ENCODE measurements at regions not wholly inside any gene's neighbourhood (a gene's known extent, or its start where the extent isn't known, plus 50 kb on each side); places are given as distances from the start of the nearest gene placed in this dataset.

GRCh38 chr13:39961036-39961435 lies 305.6 kb downstream of the COG6 start:
- no CpG with 5 or more reads among the region's 1 CpG for WGBS
- H3K79me1 ChIP-seq (replicated peaks; ENCODE audit: low read length, poor library complexity, severe bottlenecking): no peaks in the 10 kb centered on the region

DNA sequence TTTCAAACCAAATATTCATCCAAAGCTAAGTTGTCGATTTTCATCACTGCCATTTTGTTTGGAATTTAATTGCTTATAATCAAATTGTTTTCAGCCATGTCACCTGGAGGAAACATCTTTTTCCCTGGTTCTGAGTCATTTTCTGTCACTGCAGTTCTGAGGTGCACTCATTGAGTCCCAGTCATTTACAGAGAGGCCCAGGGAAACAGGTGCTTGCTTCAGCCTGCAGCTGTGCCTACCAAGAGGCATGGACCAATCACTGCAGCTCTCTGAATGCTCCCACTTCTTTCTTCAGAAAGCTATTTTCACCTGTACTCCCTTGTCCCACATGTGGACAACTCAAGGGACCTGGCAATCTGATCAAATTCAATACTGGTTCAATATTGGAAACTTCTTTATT lies 308.1 kb downstream of the COG6 start:
- WGBS: 74% methylated on average over 1 of the region's 1 CpG
- no peaks in the 10 kb centered on the region for H3K36me3 ChIP-seq (ENCODE audit: control insufficient read depth in 1 of 2, insufficient read depth in 2 of 2, low read depth in 1 of 2, low read length in 2 of 2)
- no peak overlapping the region for H3K27ac ChIP-seq (ENCODE audit: low read length, poor library complexity, severe bottlenecking)
- no peak overlapping the region for H2BK15ac ChIP-seq (ENCODE audit: low read depth, poor library complexity, severe bottlenecking)
- no peak overlapping the region for H3K14ac ChIP-seq (ENCODE audit: low read length in 2 of 2)
- H3K4me2 ChIP-seq (ENCODE audit: low read length, poor library complexity, severe bottlenecking): no peak overlapping the region
- no peak overlapping the region for H4K91ac ChIP-seq (ENCODE audit: low read length)
- H3K27me3 ChIP-seq (ENCODE audit: control insufficient read depth in 1 of 2, insufficient read depth in 1 of 2, low read length in 2 of 2): peaks cover 0 to 18% of the 10 kb centered on the region in 2 experiments
- H3K4ac ChIP-seq (ENCODE audit: low read depth in 1 of 2, low read length in 2 of 2): no peak overlapping the region
- no peak overlapping the region for H3K9ac ChIP-seq (ENCODE audit: low read length)
- no peak overlapping the region for H2BK12ac ChIP-seq (ENCODE audit: low read length in 2 of 2)
- no peaks in the 10 kb centered on the region for H3K4me1 ChIP-seq (ENCODE audit: control insufficient read depth, insufficient read depth, low read depth, low read length)
- H3K79me1 ChIP-seq (replicated peaks; ENCODE audit: low read length, poor library complexity, severe bottlenecking): no peaks in the 10 kb centered on the region
- H3K18ac ChIP-seq (ENCODE audit: low read depth in 1 of 2, low read length in 2 of 2): no peak overlapping the region
- H2AK5ac ChIP-seq (ENCODE audit: low read length, severe bottlenecking): no peak overlapping the region
- H2BK5ac ChIP-seq (ENCODE audit: low read depth, low read length, poor library complexity, severe bottlenecking): no peak overlapping the region
- H3K4me3 ChIP-seq (ENCODE audit: insufficient read depth in 1 of 2, low read depth in 1 of 2, low read length in 2 of 2): no peak overlapping the region
- no peak overlapping the region for H3K23ac ChIP-seq (ENCODE audit: low read length in 2 of 2)
- H2AFZ ChIP-seq (ENCODE audit: low read depth, low read length): no peak overlapping the region
- no peaks in the 10 kb centered on the region for H3K9me3 ChIP-seq (ENCODE audit: control insufficient read depth, low read length)
- H4K8ac ChIP-seq (ENCODE audit: low read length): no peak overlapping the region
- no peak overlapping the region for H2BK120ac ChIP-seq (ENCODE audit: low read depth, low read length)
- no peak for DNase-seq

More at GRCh38 chr13:39961036-39961435, 305.6 kb downstream of the COG6 start:
- Histone ChIP-seq H2BK5ac (ENCODE audit: low read depth, low read length, poor library complexity, severe bottlenecking) (no peak overlapping the region), H3K27ac (ENCODE audit: low read length, poor library complexity, severe bottlenecking) (no peak overlapping the region), H2BK120ac (ENCODE audit: low read depth, low read length) (no peak overlapping the region), H3K18ac (ENCODE audit: low read depth in 1 of 2, low read length in 2 of 2) (no peak overlapping the region), H2BK12ac (ENCODE audit: low read length in 2 of 2) (no peak overlapping the region), H2AK5ac (ENCODE audit: low read length, severe bottlenecking) (no peak overlapping the region), H3K14ac (ENCODE audit: low read length in 2 of 2) (no peak overlapping the region), H3K4ac (ENCODE audit: low read depth in 1 of 2, low read length in 2 of 2) (no peak overlapping the region), H2BK15ac (ENCODE audit: low read depth, poor library complexity, severe bottlenecking) (no peak overlapping the region), H3K23ac (ENCODE audit: low read length in 2 of 2) (no peak overlapping the region), H3K9ac (ENCODE audit: low read length) (no peak overlapping the region), H3K4me2 (ENCODE audit: low read length, poor library complexity, severe bottlenecking) (no peak overlapping the region), H3K4me3 (ENCODE audit: insufficient read depth in 1 of 2, low read depth in 1 of 2, low read length in 2 of 2) (no peak overlapping the region), H2AFZ (ENCODE audit: low read depth, low read length) (no peak overlapping the region), H3K4me1 (ENCODE audit: control insufficient read depth, insufficient read depth, low read depth, low read length) (no peaks in the 10 kb centered on the region), H3K9me3 (ENCODE audit: control insufficient read depth, low read length) (no peaks in the 10 kb centered on the region), H4K8ac (ENCODE audit: low read length) (no peak overlapping the region), H3K27me3 (ENCODE audit: control insufficient read depth in 1 of 2, insufficient read depth in 1 of 2, low read length in 2 of 2) (peaks cover 0 to 8% of the 10 kb centered on the region in 2 experiments), H4K91ac (ENCODE audit: low read length) (no peak overlapping the region), H3K36me3 (ENCODE audit: control insufficient read depth in 1 of 2, insufficient read depth in 2 of 2, low read depth in 1 of 2, low read length in 2 of 2) (no peaks in the 10 kb centered on the region)
- no peak for DNase-seq

DNA sequence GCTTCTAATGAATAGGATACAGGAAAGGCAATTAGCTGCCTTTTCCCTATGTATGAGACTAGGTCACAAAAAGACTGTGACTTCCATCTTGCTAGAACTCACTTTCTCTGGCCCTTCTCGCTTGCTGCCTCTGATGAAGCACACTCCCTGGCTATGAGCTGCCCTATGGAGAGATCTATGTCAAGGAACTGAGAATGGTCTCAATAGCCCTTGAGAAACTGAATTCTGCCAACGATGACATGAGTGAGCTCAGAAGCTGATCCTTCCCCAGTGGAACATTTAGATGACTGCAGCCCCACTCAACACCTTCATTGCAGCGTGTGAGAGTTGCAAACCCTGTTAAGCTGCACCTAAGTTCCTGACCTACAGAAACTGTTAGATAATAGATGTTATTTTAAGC lies 309.8 kb downstream of the COG6 start:
- H3K9ac ChIP-seq (ENCODE audit: low read length): no peak overlapping the region
- no peak overlapping the region for H3K14ac ChIP-seq (ENCODE audit: low read length in 2 of 2)
- no peak overlapping the region for H3K4ac ChIP-seq (ENCODE audit: low read depth in 1 of 2, low read length in 2 of 2)
- no peak overlapping the region for H2BK120ac ChIP-seq (ENCODE audit: low read depth, low read length)
- no peak overlapping the region for H2BK15ac ChIP-seq (ENCODE audit: low read depth, poor library complexity, severe bottlenecking)
- no peak overlapping the region for H3K27ac ChIP-seq (ENCODE audit: low read length, poor library complexity, severe bottlenecking)
- H3K23ac ChIP-seq (ENCODE audit: low read length in 2 of 2): no peak overlapping the region
- H4K8ac ChIP-seq (ENCODE audit: low read length): no peak overlapping the region
- H2BK5ac ChIP-seq (ENCODE audit: low read depth, low read length, poor library complexity, severe bottlenecking): no peak overlapping the region
- no peak overlapping the region for H2AFZ ChIP-seq (ENCODE audit: low read depth, low read length)
- 98% methylated on average over 2 of the region's 3 CpGs for WGBS
- H4K91ac ChIP-seq (ENCODE audit: low read length): no peak overlapping the region
- H3K4me2 ChIP-seq (ENCODE audit: low read length, poor library complexity, severe bottlenecking): no peak overlapping the region
- H3K4me1 ChIP-seq (ENCODE audit: control insufficient read depth, insufficient read depth, low read depth, low read length): no peaks in the 10 kb centered on the region
- peaks cover 0 to 18% of the 10 kb centered on the region in 2 experiments for H3K27me3 ChIP-seq (ENCODE audit: control insufficient read depth in 1 of 2, insufficient read depth in 1 of 2, low read length in 2 of 2)
- no peak for DNase-seq
- H3K4me3 ChIP-seq (ENCODE audit: insufficient read depth in 1 of 2, low read depth in 1 of 2, low read length in 2 of 2): no peak overlapping the region
- H2BK12ac ChIP-seq (ENCODE audit: low read length in 2 of 2): no peak overlapping the region
- H3K79me1 ChIP-seq (replicated peaks; ENCODE audit: low read length, poor library complexity, severe bottlenecking): no peaks in the 10 kb centered on the region
- H3K9me3 ChIP-seq (ENCODE audit: control insufficient read depth, low read length): no peaks in the 10 kb centered on the region
- H2AK5ac ChIP-seq (ENCODE audit: low read length, severe bottlenecking): no peak overlapping the region
- no peak overlapping the region for H3K18ac ChIP-seq (ENCODE audit: low read depth in 1 of 2, low read length in 2 of 2)
- no peaks in the 10 kb centered on the region for H3K36me3 ChIP-seq (ENCODE audit: control insufficient read depth in 1 of 2, insufficient read depth in 2 of 2, low read depth in 1 of 2, low read length in 2 of 2)

DNA sequence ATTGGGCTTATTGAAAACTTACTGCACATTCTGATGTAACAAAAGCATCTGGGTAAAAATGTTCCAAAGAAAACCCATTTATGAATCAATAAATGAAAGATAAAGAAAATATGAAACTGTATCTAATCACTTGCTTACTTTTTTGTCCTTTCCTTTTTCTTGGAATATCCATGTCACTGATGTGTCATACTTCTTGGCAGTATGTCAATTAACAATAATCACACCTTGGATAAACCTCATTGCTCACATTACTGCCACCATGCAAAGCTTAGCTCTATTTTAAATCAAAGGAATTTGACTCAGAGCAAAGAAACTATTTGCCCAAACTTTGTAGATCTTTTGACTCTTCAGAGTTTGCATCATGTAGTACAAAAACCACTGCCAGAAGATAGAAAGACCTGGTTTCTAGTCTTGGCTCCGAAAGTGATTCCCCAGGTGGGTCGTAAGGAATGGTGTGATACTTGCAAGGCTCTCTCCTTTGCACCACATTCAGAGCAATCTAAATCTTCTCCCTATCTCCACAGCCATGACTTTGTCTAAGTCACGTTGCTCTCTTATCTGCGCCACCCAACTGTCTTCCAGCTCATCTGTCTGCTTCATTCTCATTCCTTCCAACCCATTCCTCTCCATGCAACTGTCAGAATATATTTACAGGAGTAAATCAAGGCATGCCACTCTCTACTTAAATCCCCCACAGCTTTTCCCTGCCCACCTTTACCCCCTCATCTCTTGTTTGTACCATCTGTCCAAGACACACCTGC lies 311.9 kb downstream of the COG6 start:
- Histone ChIP-seq H4K8ac (ENCODE audit: low read length) (no peak overlapping the region), H3K23ac (ENCODE audit: low read length in 2 of 2) (no peak overlapping the region), H2BK5ac (ENCODE audit: low read depth, low read length, poor library complexity, severe bottlenecking) (no peak overlapping the region), H3K27me3 (ENCODE audit: control insufficient read depth in 1 of 2, insufficient read depth in 1 of 2, low read length in 2 of 2) (peaks cover 0 to 21% of the 10 kb centered on the region in 2 experiments), H2BK12ac (ENCODE audit: low read length in 2 of 2) (no peak overlapping the region), H3K36me3 (ENCODE audit: control insufficient read depth in 1 of 2, insufficient read depth in 2 of 2, low read depth in 1 of 2, low read length in 2 of 2) (no peaks in the 10 kb centered on the region), H2BK120ac (ENCODE audit: low read depth, low read length) (no peak overlapping the region), H2BK15ac (ENCODE audit: low read depth, poor library complexity, severe bottlenecking) (no peak overlapping the region), H3K9ac (ENCODE audit: low read length) (no peak overlapping the region), H3K14ac (ENCODE audit: low read length in 2 of 2) (no peak overlapping the region), H3K4me3 (ENCODE audit: insufficient read depth in 1 of 2, low read depth in 1 of 2, low read length in 2 of 2) (no peak overlapping the region), H3K27ac (ENCODE audit: low read length, poor library complexity, severe bottlenecking) (no peak overlapping the region), H3K9me3 (ENCODE audit: control insufficient read depth, low read length) (no peaks in the 10 kb centered on the region), H2AK5ac (ENCODE audit: low read length, severe bottlenecking) (no peak overlapping the region), H3K4ac (ENCODE audit: low read depth in 1 of 2, low read length in 2 of 2) (no peak overlapping the region), H3K79me1 (replicated peaks; ENCODE audit: low read length, poor library complexity, severe bottlenecking) (no peaks in the 10 kb centered on the region), H2AFZ (ENCODE audit: low read depth, low read length) (no peak overlapping the region), H3K4me1 (ENCODE audit: control insufficient read depth, insufficient read depth, low read depth, low read length) (no peaks in the 10 kb centered on the region), H3K18ac (ENCODE audit: low read depth in 1 of 2, low read length in 2 of 2) (no peak overlapping the region), H3K4me2 (ENCODE audit: low read length, poor library complexity, severe bottlenecking) (no peak overlapping the region), H4K91ac (ENCODE audit: low read length) (no peak overlapping the region)
- WGBS: 84% methylated on average over 4 of the region's 4 CpGs
- DNase-seq: no peak
